Sigmoid colon (tissue), 6 donors: ENCODE measurements at regions not wholly inside any gene's neighbourhood (a gene's known extent, or its start where the extent isn't known, plus 50 kb on each side); places are given as distances from the start of the nearest gene placed in this dataset.

Source experiments
- DNase-seq: peaks from one replicate; pipeline ENCODE4 v3.0.0-alpha.2; 2019
- H3K27ac ChIP-seq, 4 donors: fragments of 200-600 bp; sonication (generic); one replicate each; pipeline ENCODE4 v1.5.1; 2016 to 2019; ENCODE audit warnings: mild to moderate bottlenecking in 1 of 4
- H3K27me3 ChIP-seq, 3 donors: fragments of 200-600 bp; sonication (generic); one replicate each; pipeline ENCODE4 v1.5.1; 2019; ENCODE audit warnings: mild to moderate bottlenecking in 1 of 3
- H3K36me3 ChIP-seq, 4 donors: fragments of 200-600 bp; sonication (generic); one replicate each; pipeline ENCODE4 v1.5.1; 2016 to 2019
- H3K4me1 ChIP-seq, 4 donors: fragments of 200-600 bp; sonication (generic); one replicate each; pipeline ENCODE4 v1.5.1; 2017 to 2019
- H3K4me3 ChIP-seq, 4 donors: fragments of 200-600 bp; sonication (generic); one replicate each; pipeline ENCODE4 v1.5.1; 2017 to 2019; ENCODE audit warnings: mild to moderate bottlenecking in 2 of 4, moderate library complexity in 1 of 4
- H3K9me3 ChIP-seq, 4 donors: fragments of 200-600 bp in 3 of 4; sonication (generic) in 3 of 4; one replicate each; pipeline versions ENCODE4 v1.5.1 to v1.6.1; 2013 to 2019
- EP300 ChIP-seq, 4 donors: sonication (generic); formaldehyde crosslinking; IDR thresholded peaks; one replicate each; pipeline ENCODE4 v1.6.1; 2017; ENCODE audit warnings: antibody characterized with exemption in 4 of 4
- POLR2A ChIP-seq, 2 donors: fragments of 450-650 bp; IDR thresholded peaks; one replicate each; pipeline ENCODE4 v1.6.1; 2016; ENCODE audit warnings: antibody characterized with exemption in 2 of 2, mild to moderate bottlenecking in 2 of 2, moderate library complexity in 2 of 2
- POLR2AphosphoS5 ChIP-seq, 4 donors: sonication (generic); formaldehyde crosslinking; IDR thresholded peaks; one replicate each; pipeline ENCODE4 v1.6.1; 2017; ENCODE audit warnings: antibody characterized with exemption in 4 of 4
- WGBS, 2 donors: extraction: QIAGEN DNeasy Blood & Tissue Kit; methylation state at CpG; one replicate each; pipeline ENCODE4 v1.1.7; 2013; 5-methylcytosine and 5-hydroxymethylcytosine counted together
- intact Hi-C: fragments of 100-400 bp; cut with DNase I; formaldehyde crosslinking; loops from one replicate; pipeline ENCODE4 v1.15.1; 2023
- small RNA-seq, 3 donors: library from RNA; depleted of rRNA; stranded (forward); fragments of <200 nt; gene quantifications; one replicate each; pipeline ENCODE3, GENCODE V24; 2016
- TF ChIP-seq, protein P1 (sequence below), 4 experiments: fragments of 450-650 bp in 3 of 4; fragments of 200-600 bp in 1 of 4; IDR thresholded peaks; one replicate each; pipeline ENCODE4 v1.5.1; 2016 to 2019; ENCODE audit warnings: antibody characterized with exemption in 4 of 4, mild to moderate bottlenecking in 3 of 4, moderate library complexity in 2 of 4
- donor health status: healthy with polysubstance abuse.
- donor health status: healthy.

DNA sequence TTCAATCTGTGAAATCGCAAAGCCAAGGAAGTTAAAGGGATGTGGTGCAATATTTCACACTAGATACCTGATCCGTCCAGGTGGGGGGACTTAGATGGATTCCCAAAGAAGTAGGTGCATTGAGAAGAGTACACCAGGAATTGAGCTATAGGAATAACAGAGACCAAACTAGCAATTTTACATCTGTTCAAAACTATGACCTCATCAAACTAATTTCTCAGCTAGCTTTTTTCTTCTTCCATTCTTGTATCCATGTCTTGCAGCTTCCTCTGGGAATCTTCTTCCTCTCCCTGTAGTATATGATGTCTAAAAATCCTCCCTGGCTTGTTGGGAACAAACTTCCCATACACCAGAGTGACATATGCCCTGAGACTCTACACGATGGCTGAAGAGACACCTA, 51.0 kb upstream of the PTPN13 start:
- Histone ChIP-seq H3K4me3 (no peak overlapping the region), H3K27me3 (no peaks in the 10 kb centered on the region), H3K9me3 (no peaks in the 10 kb centered on the region), H3K36me3 (no peaks in the 10 kb centered on the region), H3K27ac (no peak overlapping the region), H3K4me1 (no peaks in the 10 kb centered on the region)
- DNase-seq: no peak
- intact Hi-C loops: no loop called here
- 75 to 77% methylated on average over 3 of the region's 3 CpGs for WGBS, 2 donors
- TF ChIP-seq POLR2A (IDR thresholded peaks at IDR 0.05): no peak
- TF ChIP-seq, protein P1, sequence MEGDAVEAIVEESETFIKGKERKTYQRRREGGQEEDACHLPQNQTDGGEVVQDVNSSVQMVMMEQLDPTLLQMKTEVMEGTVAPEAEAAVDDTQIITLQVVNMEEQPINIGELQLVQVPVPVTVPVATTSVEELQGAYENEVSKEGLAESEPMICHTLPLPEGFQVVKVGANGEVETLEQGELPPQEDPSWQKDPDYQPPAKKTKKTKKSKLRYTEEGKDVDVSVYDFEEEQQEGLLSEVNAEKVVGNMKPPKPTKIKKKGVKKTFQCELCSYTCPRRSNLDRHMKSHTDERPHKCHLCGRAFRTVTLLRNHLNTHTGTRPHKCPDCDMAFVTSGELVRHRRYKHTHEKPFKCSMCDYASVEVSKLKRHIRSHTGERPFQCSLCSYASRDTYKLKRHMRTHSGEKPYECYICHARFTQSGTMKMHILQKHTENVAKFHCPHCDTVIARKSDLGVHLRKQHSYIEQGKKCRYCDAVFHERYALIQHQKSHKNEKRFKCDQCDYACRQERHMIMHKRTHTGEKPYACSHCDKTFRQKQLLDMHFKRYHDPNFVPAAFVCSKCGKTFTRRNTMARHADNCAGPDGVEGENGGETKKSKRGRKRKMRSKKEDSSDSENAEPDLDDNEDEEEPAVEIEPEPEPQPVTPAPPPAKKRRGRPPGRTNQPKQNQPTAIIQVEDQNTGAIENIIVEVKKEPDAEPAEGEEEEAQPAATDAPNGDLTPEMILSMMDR (IDR thresholded peaks at IDR 0.05): no peak
- no peak for TF ChIP-seq EP300 (IDR thresholded peaks at IDR 0.05)
- no peak for TF ChIP-seq POLR2AphosphoS5 (IDR thresholded peaks at IDR 0.05)

DNA sequence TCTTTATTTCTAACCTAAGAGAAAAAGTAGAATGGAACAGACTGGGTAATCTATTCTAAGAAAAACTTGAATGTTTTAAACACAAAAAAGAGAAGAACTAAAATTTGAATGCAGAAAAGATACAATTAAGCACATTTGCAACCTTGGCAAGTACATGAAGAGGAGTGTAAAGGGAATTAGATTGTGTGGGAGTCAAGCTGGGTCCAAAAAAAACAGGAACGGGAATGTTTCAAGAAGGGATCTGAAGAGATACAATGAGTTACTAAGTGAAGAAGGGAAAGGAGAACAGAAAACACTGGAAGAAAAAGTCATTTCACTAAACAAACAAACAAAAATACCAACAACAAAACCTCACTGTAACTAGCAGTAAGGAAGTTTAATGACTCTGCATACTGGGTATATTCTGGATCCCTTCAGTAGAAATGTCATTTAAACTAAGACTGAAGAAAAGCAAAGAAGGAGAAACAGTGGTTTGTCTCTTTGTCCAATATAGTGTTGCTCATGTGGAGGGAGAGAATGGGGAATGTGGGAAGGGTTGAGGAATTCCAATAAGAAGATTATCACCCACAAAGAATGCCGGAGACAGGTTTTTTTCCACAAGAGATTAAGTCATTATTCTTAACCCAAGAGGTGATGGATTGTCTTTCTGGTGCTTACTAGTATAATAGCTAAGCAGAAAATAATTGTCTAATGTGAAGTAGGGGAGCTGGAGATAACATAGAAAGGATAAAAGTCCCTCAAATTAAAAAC, 50.4 kb upstream of the PTPN13 start:
- no peaks in the 10 kb centered on the region for H3K9me3 ChIP-seq
- TF ChIP-seq POLR2AphosphoS5 (IDR thresholded peaks at IDR 0.05) (no peak), POLR2A (IDR thresholded peaks at IDR 0.05) (no peak), EP300 (IDR thresholded peaks at IDR 0.05) (no peak)
- TF ChIP-seq, protein P1 (IDR thresholded peaks at IDR 0.05): no peak
- H3K27ac ChIP-seq: no peak overlapping the region
- WGBS, 2 donors: 61 to 80% methylated on average over 2 of the region's 2 CpGs
- intact Hi-C loops: no loop called here
- H3K27me3 ChIP-seq: no peaks in the 10 kb centered on the region
- no peaks in the 10 kb centered on the region for H3K4me1 ChIP-seq
- DNase-seq: no peak
- H3K4me3 ChIP-seq: no peak overlapping the region
- H3K36me3 ChIP-seq: no peaks in the 10 kb centered on the region

DNA sequence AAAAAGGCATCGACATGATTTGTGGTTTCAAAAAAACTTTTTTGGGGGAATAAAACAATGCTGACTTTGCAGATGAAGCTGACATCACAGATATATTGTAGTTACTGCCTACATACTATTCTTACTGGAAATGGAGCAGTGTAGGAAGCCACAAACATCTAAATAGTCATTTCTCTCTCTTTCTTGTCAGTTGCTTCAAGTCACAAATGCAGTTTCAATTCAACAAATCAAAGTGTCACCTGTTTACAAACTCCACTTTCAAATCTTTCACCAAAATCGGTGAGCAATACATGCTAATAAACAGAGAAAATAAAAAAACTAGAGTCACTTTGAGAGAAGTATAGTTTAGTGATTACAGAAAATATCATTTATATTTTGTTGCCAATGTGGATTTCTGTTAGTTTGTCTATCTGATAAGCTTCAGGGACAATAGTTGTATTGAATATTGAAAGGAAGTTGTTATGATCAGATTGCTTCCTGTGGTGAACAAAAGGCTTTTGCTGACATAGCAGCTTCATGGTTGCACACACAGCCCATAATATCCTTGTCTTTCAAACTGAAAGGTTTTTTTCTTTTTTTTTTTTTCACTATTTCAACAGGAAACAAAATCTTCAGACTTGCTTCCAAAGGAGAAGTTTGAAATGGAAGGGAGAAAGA, 49.7 kb upstream of the PTPN13 start:
- 38 to 43% methylated on average over 2 of the region's 2 CpGs for WGBS, 2 donors
- H3K27me3 ChIP-seq: no peaks in the 10 kb centered on the region
- intact Hi-C loops: no loop called here
- no peak for DNase-seq
- H3K27ac ChIP-seq: no peak overlapping the region
- H3K9me3 ChIP-seq: no peaks in the 10 kb centered on the region
- H3K36me3 ChIP-seq: no peaks in the 10 kb centered on the region
- H3K4me1 ChIP-seq: no peaks in the 10 kb centered on the region
- H3K4me3 ChIP-seq: no peak overlapping the region
- TF ChIP-seq POLR2A (IDR thresholded peaks at IDR 0.05) (no peak), POLR2AphosphoS5 (IDR thresholded peaks at IDR 0.05) (no peak), EP300 (IDR thresholded peaks at IDR 0.05) (no peak)
- TF ChIP-seq, protein P1 (IDR thresholded peaks at IDR 0.05): no peak

Small RNAs in the stretch of these regions (small RNA-seq; reads per million reads assigned to genes)
- 0 reads per million in 3 donors for gene MIR4452
